HepG2 (cell line): ENCODE measurements at regions not wholly inside any gene's neighbourhood (a gene's known extent, or its start where the extent isn't known, plus 50 kb on each side); places are given as distances from the start of the nearest gene placed in this dataset.

Experiments used
- ATAC-seq: fragments of 200-7000 bp; cut with Tn5 transposase; 3 replicates; pipeline ENCODE4 v1.9.1; 2020; ENCODE audit warnings: mild to moderate bottlenecking, moderate library complexity
- BruUV-seq: library from RNA; stranded (reverse); fragments of 400-500 nt; replicated peaks from 2 replicates; lab custom pipeline; 2021; lab: Mats Ljungman, UMichigan
- CTCF ChIA-PET: fragments of 300-600 bp; formaldehyde crosslinking; extraction: SDS; loops from one replicate; lab custom pipeline; 2021; ENCODE audit warnings: low total read pairs, inconsistent platforms, low intra/inter-chr PET ratio; lab: Yijun Ruan, JAX
- POLR2A ChIA-PET: fragments of 350-600 bp; sonication (Branson Sonifier 250); formaldehyde crosslinking; loops from one replicate; lab custom pipeline; 2020; ENCODE audit warnings: antibody characterized with exemption, inconsistent platforms; lab: Yijun Ruan, JAX
- DNase-seq: peaks from one replicate; pipeline ENCODE4 v3.0.0-alpha.2; 2015; ENCODE audit warnings: low spot score
- FAIRE-seq: peaks from 3 replicates; lab custom pipeline; 2011; peaks lifted over from hg19 to GRCh38; lab: Jason Lieb, UNC
- H2AFZ ChIP-seq: one replicate; pipeline ENCODE4 v1.6.1; 2011; ENCODE audit warnings: low read length, inconsistent platforms
- H3K27ac ChIP-seq: fragments of 300-600 bp; 3 replicates; pipeline ENCODE4 v1.8.0; 2011; ENCODE audit warnings: mixed run types, mild to moderate bottlenecking, mixed read lengths, low read length, inconsistent platforms; ENCODE audit not compliant: insufficient read depth; ENCODE audit errors: extremely low read length
- H3K27me3 ChIP-seq, 2 experiments: fragments of 200-600 bp in 1 of 2; 2 replicates in 1 of 2; 3 replicates in 1 of 2; pipeline versions ENCODE4 v1.6.0 to v1.8.0; 2011; ENCODE audit warnings: low read length in 2 of 2, mild to moderate bottlenecking in 2 of 2, moderate library complexity in 2 of 2, inconsistent platforms in 1 of 2; ENCODE audit not compliant: insufficient read depth in 2 of 2, control insufficient read depth in 1 of 2
- H3K36me3 ChIP-seq, 2 experiments: fragments of 200-600 bp in 1 of 2; replicated peaks in 1 of 2; 2 replicates in 1 of 2; 3 replicates in 1 of 2; pipeline versions ENCODE4 v1.5.1 to v1.8.0; 2011; ENCODE audit warnings: low read length in 2 of 2, inconsistent platforms in 1 of 2; ENCODE audit not compliant: insufficient read depth in 2 of 2, control insufficient read depth in 1 of 2
- H3K4me1 ChIP-seq: 2 replicates; pipeline ENCODE4 v1.5.1; 2012; ENCODE audit warnings: low read length, inconsistent platforms; ENCODE audit not compliant: insufficient read depth
- H3K4me2 ChIP-seq: 2 replicates; pipeline ENCODE4 v1.6.0; 2011; ENCODE audit warnings: low read depth, low read length, inconsistent platforms
- H3K4me3 ChIP-seq, 3 experiments: fragments of 200-600 bp in 1 of 3; sonication (generic), shearing (Covaris generic) in 1 of 3; replicated peaks in 1 of 3; 2 replicates each; pipeline ENCODE4 v1.5.1; 2011 to 2016; ENCODE audit warnings: low read length in 3 of 3, inconsistent platforms in 2 of 3, low read depth in 2 of 3, mild to moderate bottlenecking in 2 of 3, control low read depth in 1 of 3, mixed read lengths in 1 of 3; ENCODE audit not compliant: insufficient read depth in 1 of 3
- H3K79me2 ChIP-seq: one replicate; pipeline ENCODE4 v1.6.1; 2011; ENCODE audit warnings: low read length, inconsistent platforms; ENCODE audit not compliant: insufficient read depth
- H3K9ac ChIP-seq: 2 replicates; pipeline ENCODE4 v1.6.0; 2011; ENCODE audit warnings: mild to moderate bottlenecking, low read depth, low read length, inconsistent platforms; ENCODE audit not compliant: insufficient read depth
- H3K9me3 ChIP-seq: 2 replicates; pipeline ENCODE4 v1.5.1; 2012; ENCODE audit warnings: mild to moderate bottlenecking, low read length
- H4K20me1 ChIP-seq: 2 replicates; pipeline ENCODE4 v1.6.0; 2011; ENCODE audit warnings: inconsistent platforms, mild to moderate bottlenecking, low read length, moderate library complexity; ENCODE audit not compliant: insufficient read depth
- FOXM1 ChIP-seq: sonication (generic); formaldehyde crosslinking; IDR thresholded peaks from 2 replicates; pipeline ENCODE4 v1.5.0; 2020; ENCODE audit warnings: missing genetic modification reagents
- KAT2B ChIP-seq: fragments of 150-350 bp; IDR thresholded peaks from 2 replicates; pipeline ENCODE4 v1.6.1; 2014; ENCODE audit warnings: low read depth, low read length, borderline replicate concordance
- NFYC ChIP-seq: IDR thresholded peaks from 2 replicates; pipeline ENCODE4 v1.6.1; 2016; ENCODE audit warnings: missing genetic modification reagents, missing compliant biosample characterization
- SOX13 ChIP-seq, 3 experiments: fragments of 450-650 bp in 1 of 3; sonication (generic) in 1 of 3; formaldehyde crosslinking in 1 of 3; IDR thresholded peaks in 2 of 3; conservative IDR thresholded peaks in 1 of 3; 2 replicates each; pipeline versions ENCODE4 v1.5.0 to v1.6.1; 2016 to 2020; ENCODE audit warnings: antibody characterized with exemption in 1 of 3, mild to moderate bottlenecking in 1 of 3, missing compliant biosample characterization in 1 of 3, missing genetic modification reagents in 1 of 3, moderate library complexity in 1 of 3
- ZFP90 ChIP-seq: sonication (generic); formaldehyde crosslinking; IDR thresholded peaks from 2 replicates; pipeline ENCODE4 v1.8.0; 2022; ENCODE audit warnings: missing genetic modification reagents, mild to moderate bottlenecking, inconsistent platforms, borderline replicate concordance
- ZNF326 ChIP-seq: sonication (generic); formaldehyde crosslinking; IDR thresholded peaks from 2 replicates; pipeline ENCODE4 v1.4.0; 2020; ENCODE audit warnings: missing genetic modification reagents, borderline replicate concordance
- ZNF510 ChIP-seq: sonication (generic); formaldehyde crosslinking; IDR thresholded peaks from 2 replicates; pipeline ENCODE4 v1.4.0; 2020; ENCODE audit warnings: low read depth, mild to moderate bottlenecking, missing genetic modification reagents
- ZNF598 ChIP-seq: sonication (generic); formaldehyde crosslinking; IDR thresholded peaks from 2 replicates; pipeline ENCODE4 v1.5.1; 2020; ENCODE audit warnings: mild to moderate bottlenecking, missing genetic modification reagents, borderline replicate concordance
- ZNF75D ChIP-seq: sonication (generic); formaldehyde crosslinking; IDR thresholded peaks from 2 replicates; pipeline ENCODE4 v1.8.1; 2023; ENCODE audit warnings: missing genetic modification reagents, mild to moderate bottlenecking, borderline replicate concordance
- ZNF777 ChIP-seq: sonication (generic); formaldehyde crosslinking; IDR thresholded peaks from 2 replicates; pipeline ENCODE4 v1.4.0; 2020; ENCODE audit warnings: missing genetic modification reagents
- ZNF816 ChIP-seq: sonication (generic); formaldehyde crosslinking; IDR thresholded peaks from 2 replicates; pipeline ENCODE4 v1.8.0; 2022; ENCODE audit warnings: missing genetic modification reagents, mild to moderate bottlenecking, borderline replicate concordance
- WGBS: methylation state at CpG from one replicate; pipeline ENCODE4 v1.1.6; 2017; ENCODE audit warnings: low lambda C conversion rate; 5-methylcytosine and 5-hydroxymethylcytosine counted together
- in situ Hi-C: cut with HindIII; loops from 2 replicates; pipeline ENCODE4 v1.10.0; 2017; ENCODE audit warnings: low pct_unique_long_range_greater_than_20kb; ENCODE audit not compliant: extremely low pct_ligation_motif_present
- intact Hi-C: fragments of 100-400 bp; cut with micrococcal nuclease; formaldehyde crosslinking; loops from one replicate; pipeline ENCODE4 v1.10.0; 2022; ENCODE audit not compliant: unreplicated experiment
- TF ChIP-seq, protein P1 (sequence below): sonication (generic); formaldehyde crosslinking; IDR thresholded peaks from 2 replicates; pipeline ENCODE4 v1.4.0; 2020; ENCODE audit warnings: mild to moderate bottlenecking, missing genetic modification reagents
- TF ChIP-seq, protein P2 (sequence below): sonication (generic); formaldehyde crosslinking; IDR thresholded peaks from 2 replicates; pipeline ENCODE4 v1.8.0; 2022; ENCODE audit warnings: missing genetic modification reagents, low read depth, mild to moderate bottlenecking, borderline replicate concordance
- TF ChIP-seq, protein P3 (sequence below): sonication (generic); formaldehyde crosslinking; IDR thresholded peaks from 2 replicates; pipeline ENCODE4 v1.8.0; 2022; ENCODE audit warnings: mild to moderate bottlenecking, missing genetic modification reagents; ENCODE audit not compliant: insufficient replicate concordance
- TF ChIP-seq, protein P4 (sequence below): sonication (generic); formaldehyde crosslinking; IDR thresholded peaks from 2 replicates; pipeline ENCODE4 v1.5.1; 2020; ENCODE audit warnings: missing genetic modification reagents, mild to moderate bottlenecking, borderline replicate concordance

DNA sequence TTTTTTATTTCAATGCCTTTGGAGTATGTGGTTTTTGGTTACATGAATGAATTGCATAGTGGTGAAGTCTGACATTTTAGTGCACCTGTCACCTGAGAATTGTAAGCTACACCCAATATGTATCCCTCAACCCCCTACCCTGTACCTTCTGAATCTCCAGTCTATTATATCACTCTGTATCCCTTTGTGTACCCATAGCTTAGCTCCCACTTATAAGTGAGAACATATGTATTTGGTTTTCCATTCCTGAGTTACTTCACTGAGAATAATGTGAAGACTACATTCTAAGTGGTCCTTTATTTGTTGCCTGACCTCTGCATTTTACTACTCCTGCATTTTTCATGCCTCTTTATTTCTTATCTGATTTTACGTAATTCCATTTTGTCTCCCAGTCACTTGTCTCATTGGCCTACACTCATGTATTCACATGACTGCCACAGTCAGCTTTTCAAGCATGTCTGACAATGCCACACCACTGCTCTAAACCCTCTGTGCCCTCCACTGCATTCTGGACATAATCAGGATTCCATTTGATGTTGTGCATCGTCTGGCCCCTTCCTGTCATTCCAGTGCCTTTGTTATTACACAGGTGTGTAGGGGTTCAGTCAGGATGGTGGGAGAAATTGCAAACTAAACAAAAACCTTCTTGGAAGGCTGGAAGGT is 1325.5 kb downstream of the XPNPEP1 start (continued):
- TF ChIP-seq NFYC (CRISPR knock-in tag) (no peak), ZNF510 (CRISPR knock-in tag) (no peak), ZNF598 (CRISPR knock-in tag) (no peak)
- TF ChIP-seq, all 625 proteins: peak for 0

DNA sequence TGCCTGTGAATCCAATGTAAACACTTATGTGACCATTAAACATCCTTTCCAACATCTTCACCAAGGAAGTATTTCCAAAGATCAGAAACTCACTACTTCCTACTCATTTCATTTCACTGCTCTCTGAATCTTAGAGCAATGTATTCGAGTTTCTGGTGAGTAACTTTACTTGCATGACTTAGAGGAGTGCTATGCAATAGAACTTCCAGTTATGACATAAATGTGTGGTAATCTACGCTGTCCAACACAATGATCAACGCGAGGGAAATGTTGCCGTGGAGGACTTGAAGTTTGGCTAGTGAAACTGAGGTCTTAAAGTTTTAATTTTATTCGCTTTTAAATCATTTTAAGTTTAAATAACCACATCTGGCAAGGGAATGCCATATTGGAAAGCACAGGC is 1326.3 kb downstream of the XPNPEP1 start:
- no peak overlapping the region for H3K9ac ChIP-seq

More for the DNA sequence above, 1326.3 kb downstream of the XPNPEP1 start:
- H3K79me2 ChIP-seq = no peaks in the 10 kb centered on the region
- BruUV-seq = no TSS peak
- no peak overlapping the region for H3K4me3 ChIP-seq
- H3K36me3 ChIP-seq = no peaks in the 10 kb centered on the region
- TF ChIP-seq SOX13 (IDR thresholded peaks at IDR 0.05) (no peak), SOX13 (CRISPR knock-in tag; conservative IDR thresholded peaks at IDR 0.05 in 1 of 2, IDR thresholded peaks at IDR 0.05 in 1 of 2) (no peak), ZFP90 (CRISPR knock-in tag) (no peak), ZNF777 (no peak), ZNF75D (CRISPR knock-in tag) (no peak), FOXM1 (CRISPR knock-in tag) (no peak), ZNF816 (CRISPR knock-in tag) (no peak), ZNF326 (CRISPR knock-in tag) (no peak), KAT2B (no peak)
- TF ChIP-seq, protein P1, sequence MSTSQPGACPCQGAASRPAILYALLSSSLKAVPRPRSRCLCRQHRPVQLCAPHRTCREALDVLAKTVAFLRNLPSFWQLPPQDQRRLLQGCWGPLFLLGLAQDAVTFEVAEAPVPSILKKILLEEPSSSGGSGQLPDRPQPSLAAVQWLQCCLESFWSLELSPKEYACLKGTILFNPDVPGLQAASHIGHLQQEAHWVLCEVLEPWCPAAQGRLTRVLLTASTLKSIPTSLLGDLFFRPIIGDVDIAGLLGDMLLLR (CRISPR knock-in tag) = no peak
- TF ChIP-seq, protein P2, sequence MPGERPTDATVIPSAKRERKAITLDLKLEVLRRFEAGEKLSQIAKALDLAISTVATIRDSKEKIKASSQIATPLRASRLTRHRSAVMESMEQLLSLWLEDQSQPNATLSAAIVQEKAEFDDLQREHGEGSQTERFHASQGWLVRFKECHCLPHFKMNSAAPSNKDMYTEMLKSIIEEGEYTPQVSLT (CRISPR knock-in tag) = no peak
- TF ChIP-seq, protein P3, sequence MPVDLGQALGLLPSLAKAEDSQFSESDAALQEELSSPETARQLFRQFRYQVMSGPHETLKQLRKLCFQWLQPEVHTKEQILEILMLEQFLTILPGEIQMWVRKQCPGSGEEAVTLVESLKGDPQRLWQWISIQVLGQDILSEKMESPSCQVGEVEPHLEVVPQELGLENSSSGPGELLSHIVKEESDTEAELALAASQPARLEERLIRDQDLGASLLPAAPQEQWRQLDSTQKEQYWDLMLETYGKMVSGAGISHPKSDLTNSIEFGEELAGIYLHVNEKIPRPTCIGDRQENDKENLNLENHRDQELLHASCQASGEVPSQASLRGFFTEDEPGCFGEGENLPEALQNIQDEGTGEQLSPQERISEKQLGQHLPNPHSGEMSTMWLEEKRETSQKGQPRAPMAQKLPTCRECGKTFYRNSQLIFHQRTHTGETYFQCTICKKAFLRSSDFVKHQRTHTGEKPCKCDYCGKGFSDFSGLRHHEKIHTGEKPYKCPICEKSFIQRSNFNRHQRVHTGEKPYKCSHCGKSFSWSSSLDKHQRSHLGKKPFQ (CRISPR knock-in tag) = no peak
- TF ChIP-seq, protein P4, sequence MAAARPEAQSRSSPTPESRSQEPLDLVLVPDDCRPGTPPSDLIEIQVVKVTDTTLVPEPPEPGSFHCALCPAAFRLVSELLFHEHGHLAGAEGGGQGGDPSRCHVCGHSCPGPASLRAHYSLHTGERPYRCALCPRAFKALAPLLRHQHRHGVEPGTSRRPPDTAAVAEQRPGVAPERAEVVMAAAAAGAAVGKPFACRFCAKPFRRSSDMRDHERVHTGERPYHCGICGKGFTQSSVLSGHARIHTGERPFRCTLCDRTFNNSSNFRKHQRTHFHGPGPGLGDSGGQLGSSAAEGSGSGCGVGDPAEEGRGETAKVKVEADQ (CRISPR knock-in tag) = no peak
- ChIA-PET POLR2A (no interaction called here), CTCF (no interaction called here)
- H3K27me3 ChIP-seq = no peaks in the 10 kb centered on the region
- ATAC-seq = no peak
- peaks cover 4% of the 10 kb centered on the region for H3K9me3 ChIP-seq
- no peak overlapping the region for H3K27ac ChIP-seq
- DNase-seq = no peak
- H4K20me1 ChIP-seq = no peaks in the 10 kb centered on the region
- FAIRE-seq = no peak
- no peak overlapping the region for H3K4me2 ChIP-seq
- H3K4me1 ChIP-seq = peaks cover 16% of the 10 kb centered on the region
- in situ Hi-C loops (no loop called here), intact Hi-C loops (no loop called here)
- WGBS = 46% methylated on average over 6 of the region's 6 CpGs
- no peak overlapping the region for H2AFZ ChIP-seq
